HL-60 (cell line): ENCODE measurements at regions not wholly inside any gene's neighbourhood (a gene's known extent, or its start where the extent isn't known, plus 50 kb on each side); places are given as distances from the start of the nearest gene placed in this dataset.

Source experiments
- DNase-seq, 2 experiments: peaks; one replicate each; pipeline ENCODE4 v3.0.0-alpha.2; 2010 to 2020; ENCODE audit warnings: low read depth in 1 of 2, low spot score in 1 of 2
- H3K27ac ChIP-seq: fragments of 250-450 bp; sonication (Bioruptor Pico); replicated peaks from 2 replicates; pipeline ENCODE4 v1.5.1; 2020; ENCODE audit warnings: mild to moderate bottlenecking, moderate library complexity
- H3K27me3 ChIP-seq: fragments of 250-450 bp; sonication (Bioruptor Pico); 2 replicates; pipeline ENCODE4 v1.5.1; 2021; ENCODE audit warnings: mild to moderate bottlenecking, moderate library complexity; ENCODE audit not compliant: insufficient read depth, poor library complexity, severe bottlenecking
- H3K4me3 ChIP-seq: replicated peaks from 2 replicates; pipeline ENCODE4 v1.5.1; 2011; ENCODE audit warnings: mild to moderate bottlenecking, control low read depth, low read length; ENCODE audit not compliant: insufficient read depth
- GABPA ChIP-seq: IDR thresholded peaks from 2 replicates; pipeline ENCODE4 v1.6.1; 2012; ENCODE audit warnings: low read depth
- POLR2AphosphoS5 ChIP-seq: IDR thresholded peaks from 2 replicates; pipeline ENCODE4 v1.6.1; 2012; ENCODE audit warnings: low read depth
- REST ChIP-seq: IDR thresholded peaks from 2 replicates; pipeline ENCODE4 v1.6.1; 2012; ENCODE audit warnings: low read depth; ENCODE audit not compliant: insufficient replicate concordance
- SPI1 ChIP-seq: IDR thresholded peaks from 2 replicates; pipeline ENCODE4 v1.6.1; 2012; ENCODE audit warnings: low read depth, mild to moderate bottlenecking, borderline replicate concordance
- TF ChIP-seq, protein P1 (sequence below): IDR thresholded peaks from one replicate; pipeline ENCODE4 v1.5.1; 2011; ENCODE audit warnings: low read length, control low read depth, inconsistent platforms; ENCODE audit not compliant: insufficient read depth

DNA sequence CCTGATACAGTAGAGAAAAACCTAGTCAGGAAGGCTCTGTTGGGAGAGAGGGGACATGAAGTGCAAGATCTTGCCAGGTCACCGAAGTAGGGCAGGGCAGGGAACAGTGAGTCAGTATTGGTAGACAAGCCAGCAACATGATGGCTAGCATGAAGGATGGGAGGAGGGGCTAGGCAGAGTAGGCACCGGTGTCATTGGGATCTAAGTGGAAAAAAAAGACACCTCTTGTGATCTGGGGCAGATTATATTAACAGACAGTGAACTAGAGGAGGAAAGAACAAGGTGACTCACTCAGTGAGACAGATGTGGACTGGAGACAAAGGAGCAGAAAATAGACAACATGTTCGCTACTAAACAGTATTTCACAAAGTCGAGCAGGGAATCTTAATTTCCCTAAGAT is 149.2 kb upstream of the SLC24A5 start:
- H3K27me3 ChIP-seq = no peaks in the 10 kb centered on the region
- no peak overlapping the region for H3K4me3 ChIP-seq
- no peak overlapping the region for H3K27ac ChIP-seq
- TF ChIP-seq GABPA = no peak
- TF ChIP-seq, protein P1, sequence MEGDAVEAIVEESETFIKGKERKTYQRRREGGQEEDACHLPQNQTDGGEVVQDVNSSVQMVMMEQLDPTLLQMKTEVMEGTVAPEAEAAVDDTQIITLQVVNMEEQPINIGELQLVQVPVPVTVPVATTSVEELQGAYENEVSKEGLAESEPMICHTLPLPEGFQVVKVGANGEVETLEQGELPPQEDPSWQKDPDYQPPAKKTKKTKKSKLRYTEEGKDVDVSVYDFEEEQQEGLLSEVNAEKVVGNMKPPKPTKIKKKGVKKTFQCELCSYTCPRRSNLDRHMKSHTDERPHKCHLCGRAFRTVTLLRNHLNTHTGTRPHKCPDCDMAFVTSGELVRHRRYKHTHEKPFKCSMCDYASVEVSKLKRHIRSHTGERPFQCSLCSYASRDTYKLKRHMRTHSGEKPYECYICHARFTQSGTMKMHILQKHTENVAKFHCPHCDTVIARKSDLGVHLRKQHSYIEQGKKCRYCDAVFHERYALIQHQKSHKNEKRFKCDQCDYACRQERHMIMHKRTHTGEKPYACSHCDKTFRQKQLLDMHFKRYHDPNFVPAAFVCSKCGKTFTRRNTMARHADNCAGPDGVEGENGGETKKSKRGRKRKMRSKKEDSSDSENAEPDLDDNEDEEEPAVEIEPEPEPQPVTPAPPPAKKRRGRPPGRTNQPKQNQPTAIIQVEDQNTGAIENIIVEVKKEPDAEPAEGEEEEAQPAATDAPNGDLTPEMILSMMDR = no peak
- TF ChIP-seq SPI1 = no peak
- TF ChIP-seq REST = no peak
- TF ChIP-seq POLR2AphosphoS5 = no peak
- DNase-seq = no peak

DNA sequence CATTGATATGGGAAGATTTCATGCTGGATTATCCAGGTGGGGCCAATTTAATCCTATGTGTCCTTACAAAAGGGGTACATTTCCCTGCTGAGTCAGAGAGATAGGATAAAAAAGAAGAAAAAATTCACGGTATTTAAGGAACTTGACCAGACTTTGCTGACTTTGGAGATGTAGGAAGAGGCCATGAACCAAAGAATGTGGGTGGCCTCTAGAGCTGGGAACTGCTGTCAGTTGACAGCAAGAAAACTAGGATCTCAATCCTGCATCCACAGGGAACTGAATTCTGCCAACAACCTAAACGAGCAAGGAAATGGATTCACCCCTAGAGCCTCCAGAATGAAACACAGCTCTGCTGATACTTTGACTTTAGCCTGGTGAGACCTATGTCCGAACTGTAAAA is 148.1 kb upstream of the SLC24A5 start:
- DNase-seq = no peak
- Histone ChIP-seq H3K27me3 (no peaks in the 10 kb centered on the region), H3K27ac (no peak overlapping the region), H3K4me3 (no peak overlapping the region)
- TF ChIP-seq SPI1 (no peak), REST (no peak), POLR2AphosphoS5 (no peak), GABPA (no peak)
- TF ChIP-seq, protein P1 = no peak

DNA sequence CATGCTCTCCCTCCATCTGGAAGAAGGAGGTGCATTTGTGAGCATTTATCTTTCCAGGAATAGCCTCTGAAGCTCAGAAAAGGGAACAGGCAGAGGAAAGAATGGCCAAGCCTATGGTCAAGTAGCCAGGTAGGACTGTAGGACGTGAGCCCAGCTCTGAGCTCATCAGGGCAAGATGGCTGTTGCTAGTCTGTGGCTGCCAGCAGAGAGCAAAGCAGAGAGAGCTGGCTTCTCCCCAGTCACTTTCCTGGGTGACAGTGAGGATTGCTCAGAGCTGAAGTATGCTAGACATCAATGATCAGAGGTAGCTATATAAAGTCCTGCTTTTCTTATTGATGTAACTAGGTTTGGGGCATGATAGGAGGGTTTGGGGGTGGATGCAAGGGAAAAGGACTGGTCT is 146.1 kb upstream of the SLC24A5 start:
- Histone ChIP-seq H3K27me3 (no peaks in the 10 kb centered on the region), H3K4me3 (no peak overlapping the region), H3K27ac (no peak overlapping the region)
- no peak for DNase-seq
- TF ChIP-seq SPI1 (no peak), POLR2AphosphoS5 (no peak), GABPA (no peak), REST (no peak)
- TF ChIP-seq, protein P1 = no peak
